Fibroblast of the conjunctiva (primary cell): ENCODE measurements at regions not wholly inside any gene's neighbourhood (a gene's known extent, or its start where the extent isn't known, plus 50 kb on each side); places are given as distances from the start of the nearest gene placed in this dataset.
"Not testable (repeated sequence)": the region's sequence is repeated elsewhere in the genome, so short reads cannot be mapped to it uniquely, and the experiment has no call there.

Experiments used
- DNase-seq: peaks from one replicate; pipeline ENCODE4 v3.0.0-alpha.2; 2010; ENCODE audit warnings: low read depth

GRCh38 chr7:125255810-125256209 lies 326.2 kb upstream of the POT1 start:
- DNase-seq: no peak

- no peak for DNase-seq
These were observed 324.9 kb upstream of the POT1 start for GRCh38 chr7:125254566-125254965.

- DNase-seq: no peak
These were observed 324.0 kb upstream of the POT1 start for GRCh38 chr7:125253452-125254190.

GRCh38 chr7:125247514-125248098 lies 318.0 kb upstream of the POT1 start:
- DNase-seq: no peak

GRCh38 chr7:125246706-125247105 lies 317.1 kb upstream of the POT1 start:
- DNase-seq: no peak

- DNase-seq: no peak
These were observed 311.9 kb upstream of the POT1 start for GRCh38 chr7:125241548-125241947.

- DNase-seq: no peak
These were observed 293.0 kb upstream of the POT1 start for GRCh38 chr7:125222596-125222995.

GRCh38 chr7:125218076-125218475 lies 288.5 kb upstream of the POT1 start:
- DNase-seq: no peak

GRCh38 chr7:125201002-125201401 lies 271.4 kb upstream of the POT1 start:
- no peak for DNase-seq

GRCh38 chr7:125197731-125198393 lies 268.2 kb upstream of the POT1 start:
- DNase-seq: no peak

GRCh38 chr7:125195156-125195555 lies 265.5 kb upstream of the POT1 start:
- no peak for DNase-seq

- DNase-seq: no peak
These were observed 263.6 kb upstream of the POT1 start for GRCh38 chr7:125193263-125193662.

GRCh38 chr7:125184801-125185200 lies 255.2 kb upstream of the POT1 start:
- no peak for DNase-seq

- not testable (repeated sequence) for DNase-seq
These were observed 252.1 kb upstream of the POT1 start for GRCh38 chr7:125181569-125182267.

GRCh38 chr7:125173571-125173970 lies 243.9 kb upstream of the POT1 start:
- no peak for DNase-seq

GRCh38 chr7:125169088-125169487 lies 239.5 kb upstream of the POT1 start:
- DNase-seq: no peak

GRCh38 chr7:125154930-125155329 lies 225.3 kb upstream of the POT1 start:
- DNase-seq: no peak

GRCh38 chr7:125149151-125149550 lies 219.5 kb upstream of the POT1 start:
- no peak for DNase-seq

- no peak for DNase-seq
These were observed 217.4 kb upstream of the POT1 start for GRCh38 chr7:125147047-125147446.

GRCh38 chr7:125136755-125137532 lies 207.3 kb upstream of the POT1 start:
- DNase-seq: no peak

- no peak for DNase-seq
These were observed 206.7 kb upstream of the POT1 start for GRCh38 chr7:125136341-125136740.

- no peak for DNase-seq
These were observed 200.5 kb upstream of the POT1 start for GRCh38 chr7:125130173-125130572.
